WTC11 (cell line): ENCODE measurements at regions not wholly inside any gene's neighbourhood (a gene's known extent, or its start where the extent isn't known, plus 50 kb on each side); places are given as distances from the start of the nearest gene placed in this dataset.

Source experiments
- ATAC-seq: fragments of 200-7000 bp; cut with Tn5 transposase; 2 replicates; pipeline ENCODE4 v1.10.0; 2021; ENCODE audit warnings: mild to moderate bottlenecking, moderate library complexity
- CTCF ChIA-PET: fragments of 300-600 bp; sonication (Branson Sonifier 250); formaldehyde crosslinking; loops from one replicate; lab custom pipeline; 2021; ENCODE audit warnings: antibody characterized with exemption; lab: Charles Lee
- POLR2A ChIA-PET: fragments of 350-600 bp; sonication (Branson Sonifier 250); formaldehyde crosslinking; loops from one replicate; lab custom pipeline; 2021; ENCODE audit warnings: antibody characterized with exemption; lab: Charles Lee
- DNase-seq: peaks from one replicate; pipeline ENCODE4 v3.0.0; 2021; ENCODE audit warnings: low spot score
- H3K27ac Mint-ChIP-seq: 2 replicates; pipeline ENCODE4 v1.8.0; 2021; ENCODE audit warnings: mixed read lengths
- H3K27me3 Mint-ChIP-seq: 2 replicates; pipeline ENCODE4 v1.8.0; 2021; ENCODE audit warnings: low read depth, mild to moderate bottlenecking, moderate library complexity, mixed read lengths
- H3K36me3 Mint-ChIP-seq: 2 replicates; pipeline ENCODE4 v1.8.0; 2021; ENCODE audit warnings: mixed read lengths
- H3K4me1 Mint-ChIP-seq: 2 replicates; pipeline ENCODE4 v1.8.0; 2022; ENCODE audit warnings: mixed read lengths
- H3K4me3 Mint-ChIP-seq: 2 replicates; pipeline ENCODE4 v1.8.0; 2021; ENCODE audit warnings: mild to moderate bottlenecking, moderate library complexity, mixed read lengths
- H3K9me3 Mint-ChIP-seq: 2 replicates; pipeline ENCODE4 v1.8.0; 2021; ENCODE audit warnings: mixed read lengths
- ARID4B ChIP-seq: sonication (generic); formaldehyde crosslinking; IDR thresholded peaks from 2 replicates; pipeline ENCODE4 v1.8.0; 2023; ENCODE audit warnings: missing genetic modification reagents, mild to moderate bottlenecking, borderline replicate concordance
- CDX4 ChIP-seq: fragments of 250-450 bp; sonication (Bioruptor Pico); IDR thresholded peaks from 2 replicates; pipeline ENCODE4 v1.9.0; 2021; ENCODE audit warnings: moderate library complexity, mild to moderate bottlenecking, inconsistent platforms, borderline replicate concordance
- FOXJ3 ChIP-seq: sonication (generic); formaldehyde crosslinking; IDR thresholded peaks from 2 replicates; pipeline ENCODE4 v1.9.0; 2021; ENCODE audit warnings: missing genetic modification reagents, mild to moderate bottlenecking, borderline replicate concordance
- FOXP4 ChIP-seq: sonication (generic); formaldehyde crosslinking; IDR thresholded peaks from 2 replicates; pipeline ENCODE4 v1.8.0; 2022; ENCODE audit warnings: mild to moderate bottlenecking, missing genetic modification reagents
- GRHL2 ChIP-seq: fragments of 250-450 bp; sonication (Bioruptor Pico); IDR thresholded peaks from 2 replicates; pipeline ENCODE4 v1.8.0; 2022; ENCODE audit warnings: mild to moderate bottlenecking, moderate library complexity; ENCODE audit not compliant: insufficient replicate concordance, severe bottlenecking
- SMAD3 ChIP-seq: sonication (generic); formaldehyde crosslinking; IDR thresholded peaks from 2 replicates; pipeline ENCODE4 v1.8.0; 2022; ENCODE audit warnings: missing genetic modification reagents, mild to moderate bottlenecking, borderline replicate concordance
- SP1 ChIP-seq: sonication (generic); formaldehyde crosslinking; conservative IDR thresholded peaks from 2 replicates; pipeline ENCODE4 v1.8.1; 2022; ENCODE audit warnings: missing genetic modification reagents
- TCF7 ChIP-seq: sonication (generic); formaldehyde crosslinking; IDR thresholded peaks from 2 replicates; pipeline ENCODE4 v1.8.0; 2022; ENCODE audit warnings: mild to moderate bottlenecking, low read depth, missing genetic modification reagents, moderate library complexity
- ZNF423 ChIP-seq: fragments of 250-450 bp; sonication (Bioruptor Pico); IDR thresholded peaks from 2 replicates; pipeline ENCODE4 v2.1.2; 2022; ENCODE audit warnings: mild to moderate bottlenecking, moderate library complexity
- ZSCAN18 ChIP-seq: fragments of 250-450 bp; sonication (Bioruptor Pico); IDR thresholded peaks from 2 replicates; pipeline ENCODE4 v2.1.2; 2022; ENCODE audit warnings: mild to moderate bottlenecking, moderate library complexity

- CTCF ChIA-PET = no interaction called here
- Mint-ChIP-seq H3K36me3 (no peaks in the 10 kb centered on the region), H3K27me3 (no peaks in the 10 kb centered on the region), H3K9me3 (no peaks in the 10 kb centered on the region), H3K4me3 (no peak overlapping the region), H3K27ac (no peak overlapping the region), H3K4me1 (0 out of 2 replicates have a peak, but pooled peaks cover 3% of the 10 kb centered on the region)
- TF ChIP-seq SP1 = no peak
- TF ChIP-seq ZNF423 (CRISPR knock-in tag) = no peak
- ATAC-seq = no peak
- POLR2A ChIA-PET = no interaction called here
- no peak for DNase-seq
Observed at GRCh38 chr3:107323723-107324122, 53.5 kb upstream of the CCDC54 start.

- ChIA-PET POLR2A (no interaction called here), CTCF (no interaction called here)
- Mint-ChIP-seq H3K27me3 (no peaks in the 10 kb centered on the region), H3K4me1 (0 out of 2 replicates have a peak, but pooled peaks cover 3% of the 10 kb centered on the region), H3K27ac (no peak overlapping the region), H3K4me3 (no peak overlapping the region), H3K36me3 (no peaks in the 10 kb centered on the region)
- no peak for ATAC-seq
- no peak for DNase-seq
- TF ChIP-seq TCF7 (CRISPR knock-in tag) = no peak
- TF ChIP-seq CDX4 (CRISPR knock-in tag) = no peak
- no peak for TF ChIP-seq FOXJ3
- TF ChIP-seq SMAD3 (CRISPR knock-in tag) = no peak
- TF ChIP-seq GRHL2 (CRISPR knock-in tag) = no peak
- TF ChIP-seq FOXP4 (CRISPR knock-in tag) = no peak
- TF ChIP-seq ZSCAN18 (CRISPR knock-in tag) = no peak
- no peak for TF ChIP-seq ARID4B (CRISPR knock-in tag)
- TF ChIP-seq, all 79 proteins: peak for 0
- no peaks in the 10 kb centered on the region for H3K9me3 Mint-ChIP-seq
Observed at GRCh38 chr3:107325446-107325845, 51.8 kb upstream of the CCDC54 start.
